Activated naive CD4-positive, alpha-beta T cell treated with anti-CD3 and anti-CD28 coated beads, Interleukin-2, amount 10 ng/mL, durations not matched to agents 7 days and 5 days (primary cell): ENCODE measurements at regions not wholly inside any gene's neighbourhood (a gene's known extent, or its start where the extent isn't known, plus 50 kb on each side); places are given as distances from the start of the nearest gene placed in this dataset.

Experiments used
- CTCF ChIA-PET: fragments of 350-600 bp; sonication (Branson Sonifier 250); formaldehyde crosslinking; loops from one replicate; lab custom pipeline; 2021; ENCODE audit warnings: antibody characterized with exemption; lab: Charles Lee
- DNase-seq: peaks from one replicate; pipeline ENCODE4 v3.0.0-alpha.2; 2020
- H3K27ac Mint-ChIP-seq: one replicate; pipeline ENCODE4 v1.8.0; 2021; ENCODE audit warnings: mild to moderate bottlenecking, moderate library complexity, mixed read lengths
- H3K27me3 Mint-ChIP-seq: one replicate; pipeline ENCODE4 v1.8.0; 2021; ENCODE audit warnings: mild to moderate bottlenecking, mixed read lengths
- H3K36me3 Mint-ChIP-seq: one replicate; pipeline ENCODE4 v1.8.0; 2021; ENCODE audit warnings: mixed read lengths
- H3K4me1 Mint-ChIP-seq: one replicate; pipeline ENCODE4 v1.8.0; 2021; ENCODE audit warnings: mixed read lengths
- H3K4me3 Mint-ChIP-seq: one replicate; pipeline ENCODE4 v1.8.0; 2021; ENCODE audit warnings: mild to moderate bottlenecking, moderate library complexity, mixed read lengths
- H3K9me3 Mint-ChIP-seq: one replicate; pipeline ENCODE4 v1.8.0; 2021; ENCODE audit warnings: mixed read lengths

DNA sequence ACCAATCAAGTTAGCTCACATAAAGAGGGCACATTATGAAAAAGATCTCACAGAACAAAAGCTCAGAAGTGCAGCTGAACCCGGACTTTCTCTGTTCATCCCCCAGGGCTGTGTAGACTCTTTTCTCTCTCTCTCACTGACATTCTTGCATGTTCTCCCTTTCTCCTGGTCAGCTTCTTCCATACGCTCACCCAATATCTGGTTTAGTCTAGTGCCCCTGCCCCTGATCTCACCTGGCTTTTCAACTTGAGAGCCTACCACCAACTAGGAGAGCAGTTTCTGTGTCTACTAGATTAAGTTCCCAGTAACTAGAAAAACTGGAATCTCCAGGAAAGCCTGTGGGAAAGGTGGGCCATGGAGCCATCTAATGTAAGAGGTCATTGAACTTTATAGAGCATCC lies 126.9 kb upstream of the GRIK3 start:
- Mint-ChIP-seq H3K27me3 (no peaks in the 10 kb centered on the region), H3K4me3 (no peak overlapping the region), H3K36me3 (no peaks in the 10 kb centered on the region), H3K4me1 (no peaks in the 10 kb centered on the region), H3K27ac (no peak overlapping the region), H3K9me3 (no peaks in the 10 kb centered on the region)
- DNase-seq = no peak
- CTCF ChIA-PET = no interaction called here

DNA sequence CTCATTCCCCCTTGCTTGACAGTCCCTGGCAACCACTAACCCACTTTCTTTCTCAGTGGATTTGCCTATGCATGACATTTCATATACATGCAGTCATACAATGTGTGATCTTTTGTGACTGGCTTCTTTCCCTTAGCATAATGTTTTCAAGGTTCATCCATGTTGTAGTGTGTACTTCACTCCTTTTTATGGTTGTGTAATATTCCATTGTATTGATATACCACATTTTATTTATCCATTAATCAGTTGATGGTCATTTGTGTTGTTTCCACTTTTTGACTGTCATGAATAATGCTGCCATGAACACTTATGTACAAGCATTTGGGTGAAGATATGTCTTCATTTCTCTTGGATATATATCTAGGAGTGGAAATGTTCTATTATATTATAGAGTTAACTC lies 127.7 kb upstream of the GRIK3 start:
- CTCF ChIA-PET = no interaction called here
- Mint-ChIP-seq H3K9me3 (no peaks in the 10 kb centered on the region), H3K27me3 (no peaks in the 10 kb centered on the region), H3K4me1 (no peaks in the 10 kb centered on the region), H3K4me3 (no peak overlapping the region), H3K27ac (no peak overlapping the region), H3K36me3 (no peaks in the 10 kb centered on the region)
- no peak for DNase-seq

DNA sequence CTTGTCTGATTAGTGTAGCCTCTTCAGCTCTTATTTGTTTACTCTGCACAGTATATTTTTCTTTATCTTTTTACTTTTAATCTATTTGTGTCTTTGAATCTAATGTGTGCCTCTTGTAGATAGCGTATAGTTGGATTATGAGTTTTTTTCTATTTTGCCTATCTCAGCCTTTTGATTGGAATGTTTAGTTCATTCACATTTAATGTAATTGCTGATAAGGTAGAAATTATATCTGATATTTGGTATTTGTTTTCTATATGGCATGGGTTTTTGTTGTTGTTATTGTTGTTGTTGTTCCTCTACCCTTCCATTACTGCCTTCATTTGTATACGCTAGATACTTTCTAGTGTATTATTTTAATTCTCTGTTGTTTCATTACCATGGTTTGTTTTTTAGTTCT lies 131.7 kb upstream of the GRIK3 start:
- CTCF ChIA-PET = no interaction called here
- Mint-ChIP-seq H3K27me3 (no peaks in the 10 kb centered on the region), H3K4me1 (no peaks in the 10 kb centered on the region), H3K27ac (no peak overlapping the region), H3K4me3 (no peak overlapping the region), H3K36me3 (no peaks in the 10 kb centered on the region), H3K9me3 (no peaks in the 10 kb centered on the region)
- DNase-seq = no peak

DNA sequence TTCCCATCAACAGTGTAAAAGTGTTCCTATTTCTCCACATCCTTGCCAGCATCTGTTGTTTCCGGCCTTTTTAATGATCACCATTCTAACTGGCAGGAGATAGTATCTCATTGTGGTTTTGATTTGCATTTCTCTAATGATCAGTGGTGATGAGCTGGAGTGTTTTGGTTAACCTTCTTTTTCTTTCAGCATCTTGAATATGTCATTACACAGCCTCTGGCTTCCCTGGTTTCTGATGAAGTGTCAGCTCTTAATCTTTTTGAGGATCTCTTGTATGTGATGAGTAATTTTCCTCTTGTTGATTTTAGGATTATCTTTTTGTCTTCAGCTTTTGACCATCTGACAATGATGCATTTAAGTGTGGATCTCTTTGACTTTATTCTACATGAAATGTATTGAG lies 133.2 kb upstream of the GRIK3 start:
- no peaks in the 10 kb centered on the region for H3K36me3 Mint-ChIP-seq
- CTCF ChIA-PET = no interaction called here
- no peaks in the 10 kb centered on the region for H3K4me1 Mint-ChIP-seq
- H3K27me3 Mint-ChIP-seq = no peaks in the 10 kb centered on the region
- DNase-seq = no peak
- H3K27ac Mint-ChIP-seq = no peak overlapping the region
- no peak overlapping the region for H3K4me3 Mint-ChIP-seq
- H3K9me3 Mint-ChIP-seq = no peaks in the 10 kb centered on the region

DNA sequence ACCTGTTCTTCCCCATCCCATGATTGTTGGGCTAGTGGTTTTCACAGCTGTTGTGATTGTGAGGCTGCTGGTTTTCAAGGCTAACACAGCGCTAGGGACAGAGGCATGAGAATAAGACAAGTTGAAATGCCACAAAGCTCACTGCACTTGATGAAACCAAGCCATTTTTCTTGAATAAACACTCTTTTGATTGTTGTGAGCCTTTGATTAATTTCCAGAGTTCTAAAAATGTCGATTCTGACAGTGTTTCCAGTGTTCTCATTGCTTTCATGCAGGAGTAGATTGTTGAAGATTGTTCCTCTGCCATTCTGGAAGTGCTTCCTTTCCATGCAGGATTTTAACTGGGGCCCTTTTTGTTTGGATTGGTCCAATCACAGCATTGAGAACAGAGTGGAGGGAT lies 134.9 kb upstream of the GRIK3 start:
- no peaks in the 10 kb centered on the region for H3K27me3 Mint-ChIP-seq
- no peak overlapping the region for H3K4me3 Mint-ChIP-seq
- H3K36me3 Mint-ChIP-seq = no peaks in the 10 kb centered on the region
- DNase-seq = no peak
- no peaks in the 10 kb centered on the region for H3K4me1 Mint-ChIP-seq
- no peaks in the 10 kb centered on the region for H3K9me3 Mint-ChIP-seq
- CTCF ChIA-PET = no interaction called here
- H3K27ac Mint-ChIP-seq = no peak overlapping the region

DNA sequence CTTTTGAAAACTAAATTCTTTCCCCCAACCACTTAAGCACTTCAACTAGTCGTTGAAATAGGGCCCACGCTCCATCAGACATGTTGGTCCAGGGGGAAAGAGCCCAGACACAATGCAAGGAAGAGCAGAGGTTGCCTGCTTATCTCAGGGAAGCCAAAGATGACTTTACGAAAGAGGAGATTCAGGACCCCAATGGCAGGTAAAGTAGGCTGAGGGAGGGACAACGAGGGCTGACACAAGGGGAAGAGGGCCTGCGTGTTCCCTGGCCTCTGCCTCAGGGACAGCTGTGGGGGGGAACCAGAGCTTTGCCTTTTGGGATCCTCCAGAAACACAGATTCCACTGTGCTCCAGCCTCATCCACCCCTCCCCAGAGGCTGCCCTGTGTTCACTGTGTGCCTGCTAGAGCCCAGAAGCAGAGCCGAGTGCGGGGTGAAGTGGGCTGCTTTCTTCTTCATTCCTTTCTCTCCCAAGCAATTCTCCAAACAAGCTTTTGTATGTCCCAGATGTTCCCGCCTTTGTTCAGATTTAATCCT lies 135.5 kb upstream of the GRIK3 start:
- H3K9me3 Mint-ChIP-seq = no peaks in the 10 kb centered on the region
- no peak overlapping the region for H3K4me3 Mint-ChIP-seq

DNA sequence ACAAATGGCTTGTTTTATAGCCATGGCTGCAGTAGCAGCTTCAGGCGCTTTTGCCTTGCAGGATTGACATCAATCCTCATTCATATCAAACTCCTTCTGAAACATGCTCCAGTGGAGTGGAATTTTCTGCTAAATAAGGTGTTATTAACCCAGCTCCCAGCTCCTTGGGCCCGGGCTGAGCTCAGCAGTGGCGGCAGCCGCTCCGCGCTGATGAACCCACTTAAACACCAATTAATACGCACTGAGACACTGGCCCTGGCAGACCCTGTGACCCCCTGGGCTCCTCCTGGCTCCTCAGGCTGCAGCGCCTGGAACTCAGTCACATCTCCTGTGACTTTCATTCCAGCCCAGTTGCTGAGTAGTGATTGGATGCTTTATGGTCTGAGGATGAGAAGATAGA lies 137.4 kb upstream of the GRIK3 start:
- H3K4me3 Mint-ChIP-seq = no peak overlapping the region
- H3K27me3 Mint-ChIP-seq = peaks cover 5% of the 10 kb centered on the region
- no peaks in the 10 kb centered on the region for H3K4me1 Mint-ChIP-seq
- DNase-seq = no peak
- no peaks in the 10 kb centered on the region for H3K36me3 Mint-ChIP-seq
- no peaks in the 10 kb centered on the region for H3K9me3 Mint-ChIP-seq
- H3K27ac Mint-ChIP-seq = no peak overlapping the region
- CTCF ChIA-PET = no interaction called here

More for the DNA sequence above, 135.5 kb upstream of the GRIK3 start:
- H3K36me3 Mint-ChIP-seq = no peaks in the 10 kb centered on the region
- CTCF ChIA-PET = no interaction called here
- H3K4me1 Mint-ChIP-seq = no peaks in the 10 kb centered on the region
- H3K27ac Mint-ChIP-seq = no peak overlapping the region
- no peaks in the 10 kb centered on the region for H3K27me3 Mint-ChIP-seq
- DNase-seq = no peak

DNA sequence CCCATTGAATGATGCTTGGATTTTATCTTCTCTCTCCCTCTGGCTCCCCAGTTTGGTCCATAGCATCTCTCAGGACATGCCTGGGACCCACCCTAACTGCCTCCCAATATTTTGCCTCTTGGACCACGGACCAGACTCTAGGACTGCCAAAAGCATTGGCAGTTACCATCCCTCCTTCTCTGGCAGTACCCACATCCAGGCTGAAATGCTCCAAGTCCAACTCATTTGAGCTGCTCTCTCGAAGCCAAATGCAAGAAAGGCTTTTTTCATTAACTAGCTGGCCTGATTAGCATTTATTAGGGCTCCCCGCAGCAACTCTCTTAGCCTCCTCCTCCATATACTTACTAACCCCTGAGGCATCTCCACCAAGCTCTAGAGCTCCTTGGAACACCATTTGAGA lies 140.0 kb upstream of the GRIK3 start:
- Mint-ChIP-seq H3K9me3 (no peaks in the 10 kb centered on the region), H3K27ac (no peak overlapping the region), H3K36me3 (no peaks in the 10 kb centered on the region), H3K4me3 (no peak overlapping the region), H3K4me1 (no peaks in the 10 kb centered on the region), H3K27me3 (peaks cover 5% of the 10 kb centered on the region)
- DNase-seq = no peak
- CTCF ChIA-PET = no interaction called here

DNA sequence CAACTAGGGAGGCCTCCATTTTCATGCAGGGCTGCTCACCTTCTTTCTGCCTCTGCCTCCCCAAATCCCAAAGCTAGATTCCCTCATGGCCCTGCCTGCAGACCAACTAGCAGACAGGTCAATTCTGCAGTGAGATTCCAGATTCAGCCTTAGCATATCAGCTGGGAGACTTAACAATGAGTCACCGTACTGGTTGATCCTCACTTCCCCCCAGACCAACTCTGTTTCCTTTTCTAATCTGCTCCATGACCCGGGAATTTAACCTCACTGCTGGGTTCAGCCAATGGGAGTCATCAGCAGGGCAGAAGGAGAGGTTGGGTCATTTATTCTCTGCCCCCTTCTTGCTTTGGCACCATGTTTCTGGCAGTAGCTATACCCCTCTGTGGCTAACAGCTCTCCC lies 140.6 kb upstream of the GRIK3 start:
- Mint-ChIP-seq H3K27me3 (peaks cover 5% of the 10 kb centered on the region), H3K9me3 (no peaks in the 10 kb centered on the region), H3K4me3 (no peak overlapping the region), H3K4me1 (no peaks in the 10 kb centered on the region), H3K36me3 (no peaks in the 10 kb centered on the region), H3K27ac (no peak overlapping the region)
- no peak for DNase-seq
- CTCF ChIA-PET = no interaction called here

DNA sequence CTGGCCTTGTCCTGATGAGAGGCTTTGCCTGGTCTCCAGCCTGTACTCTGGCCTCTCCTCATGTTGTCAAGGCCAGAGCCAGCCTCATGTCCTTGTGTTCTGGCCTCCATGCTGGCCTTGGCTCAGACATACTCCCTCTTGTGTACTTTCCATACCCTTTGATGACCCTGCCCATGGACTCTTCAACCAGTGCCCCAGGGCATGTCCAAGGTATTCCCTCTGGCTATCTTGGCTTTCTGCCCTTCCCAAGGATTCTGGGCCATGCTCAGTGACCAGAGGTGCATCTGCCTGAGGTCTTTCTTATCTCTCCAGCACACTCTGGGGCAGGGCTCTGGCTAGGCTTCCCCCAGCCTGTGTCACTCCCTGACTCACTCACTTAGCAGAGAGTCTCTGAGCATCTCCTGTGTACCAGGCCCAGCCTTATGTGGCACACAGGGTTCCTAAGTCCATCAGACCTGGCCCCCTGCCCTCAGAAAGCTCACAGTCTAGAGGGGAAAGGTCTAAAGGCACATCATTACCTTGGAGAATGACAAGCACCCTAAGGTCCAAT lies 141.4 kb upstream of the GRIK3 start:
- Mint-ChIP-seq H3K27ac (no peak overlapping the region), H3K4me1 (no peaks in the 10 kb centered on the region), H3K4me3 (no peak overlapping the region), H3K9me3 (no peaks in the 10 kb centered on the region), H3K27me3 (peaks cover 5% of the 10 kb centered on the region), H3K36me3 (no peaks in the 10 kb centered on the region)
- CTCF ChIA-PET = no interaction called here
- DNase-seq = no peak

DNA sequence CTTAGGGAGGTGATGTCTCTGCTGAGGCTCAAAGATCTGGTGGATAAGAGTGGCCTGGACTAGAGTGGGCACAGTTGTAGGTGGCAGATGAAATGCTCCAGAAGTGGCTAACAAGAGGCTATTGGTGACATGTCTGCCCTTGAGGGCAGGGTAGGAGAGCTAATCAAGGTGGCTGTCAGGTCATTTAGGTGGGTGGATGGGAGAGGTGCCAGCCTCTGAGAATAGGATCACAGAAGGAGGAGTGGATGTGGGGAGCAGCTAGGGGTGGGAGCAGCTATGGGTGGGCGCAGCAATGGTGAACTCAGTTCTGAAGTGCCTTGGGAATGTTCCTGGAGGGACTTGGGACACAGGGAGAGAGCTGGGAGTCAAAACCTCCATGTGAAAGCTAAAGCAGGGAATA lies 142.0 kb upstream of the GRIK3 start:
- Mint-ChIP-seq H3K27me3 (peaks cover 7% of the 10 kb centered on the region), H3K9me3 (no peaks in the 10 kb centered on the region), H3K4me1 (no peaks in the 10 kb centered on the region), H3K36me3 (no peaks in the 10 kb centered on the region), H3K27ac (no peak overlapping the region), H3K4me3 (no peak overlapping the region)
- DNase-seq = no peak
- CTCF ChIA-PET = interaction anchor here (1.4 kb wide), 2 partner anchors 258 to 659 kb away, joined by 3 to 4 read pairs; no protein-coding TSS in a partner anchor

DNA sequence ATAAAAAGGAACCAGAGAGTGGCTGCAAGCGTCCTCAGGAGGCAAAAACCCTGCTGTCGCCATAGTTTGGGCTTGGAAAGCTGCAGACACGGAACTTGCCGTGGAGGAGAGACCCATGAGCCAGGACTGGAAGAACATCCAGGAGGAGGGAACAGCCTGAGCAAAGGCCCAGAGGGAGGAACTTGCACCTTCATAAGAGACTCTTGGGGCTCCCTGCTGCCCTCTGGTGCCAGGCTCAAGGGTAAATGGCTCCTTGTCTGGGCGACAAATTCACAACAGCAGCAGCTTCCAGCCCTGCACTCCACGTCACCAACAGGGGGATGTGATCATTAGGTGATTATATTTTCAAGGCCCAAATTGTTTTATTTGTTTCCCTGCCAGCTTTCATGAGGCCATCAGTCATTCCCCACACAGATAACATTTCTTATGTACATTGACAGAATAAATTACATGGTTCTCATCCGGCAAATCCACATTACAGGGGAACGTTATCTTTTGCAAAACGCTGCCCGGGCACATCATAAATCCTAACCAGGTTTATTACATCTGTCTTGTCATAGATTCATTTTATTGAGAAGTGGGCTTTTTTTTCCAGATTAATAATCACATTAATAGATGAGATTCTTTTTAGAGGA lies 143.0 kb upstream of the GRIK3 start:
- peaks cover 16% of the 10 kb centered on the region for H3K27me3 Mint-ChIP-seq
- H3K9me3 Mint-ChIP-seq = no peaks in the 10 kb centered on the region
- no peak overlapping the region for H3K4me3 Mint-ChIP-seq
- DNase-seq = peak; percentile 49
- H3K4me1 Mint-ChIP-seq = no peaks in the 10 kb centered on the region
- CTCF ChIA-PET = interaction anchor here (1.4 kb wide), 2 partner anchors 257 to 661 kb away, joined by 3 to 4 read pairs; no protein-coding TSS in a partner anchor
- no peak overlapping the region for H3K27ac Mint-ChIP-seq
- no peaks in the 10 kb centered on the region for H3K36me3 Mint-ChIP-seq

DNA sequence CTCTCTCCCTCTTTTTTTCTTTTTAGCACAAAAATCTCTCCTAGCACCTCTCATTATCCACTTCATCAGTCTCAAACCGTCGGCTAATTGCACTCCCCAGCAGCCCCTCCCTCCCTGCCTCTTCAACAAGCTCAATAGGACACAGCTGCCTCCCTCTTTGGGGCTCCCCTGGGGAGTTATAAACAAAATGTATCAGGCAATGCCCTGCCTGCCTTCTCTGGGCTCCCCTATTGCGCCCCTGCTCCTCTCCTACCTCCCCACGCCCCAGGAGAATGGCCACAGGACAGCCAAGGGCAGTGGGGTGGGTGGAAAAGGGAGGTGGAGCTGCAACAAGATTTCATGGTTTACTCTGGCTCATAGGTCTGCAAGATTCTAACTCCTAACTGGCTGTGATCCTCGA lies 147.1 kb upstream of the GRIK3 start:
- CTCF ChIA-PET = no interaction called here
- H3K9me3 Mint-ChIP-seq = peaks cover 1% of the 10 kb centered on the region
- DNase-seq = no peak
- H3K4me1 Mint-ChIP-seq = no peaks in the 10 kb centered on the region
- no peak overlapping the region for H3K27ac Mint-ChIP-seq
- H3K36me3 Mint-ChIP-seq = no peaks in the 10 kb centered on the region
- no peak overlapping the region for H3K4me3 Mint-ChIP-seq
- H3K27me3 Mint-ChIP-seq = peaks cover 10% of the 10 kb centered on the region

DNA sequence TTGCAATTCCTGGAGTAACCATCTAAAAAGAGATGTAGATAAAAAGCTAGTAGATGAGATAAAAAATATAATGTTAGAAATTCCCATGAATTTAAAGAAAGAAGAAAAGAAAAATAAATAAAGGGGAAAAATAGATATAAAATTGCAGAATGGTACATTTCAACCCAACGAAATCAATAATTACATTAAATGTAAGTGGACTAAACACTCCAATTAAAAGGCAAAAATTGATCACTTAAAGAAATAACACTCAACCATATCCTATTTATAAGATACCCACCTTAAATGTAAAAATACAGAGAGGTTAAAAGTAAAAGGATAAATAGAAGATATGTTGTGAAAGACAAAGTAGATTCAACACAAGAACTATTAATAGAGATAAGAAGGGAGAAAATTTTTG lies 150.5 kb upstream of the GRIK3 start:
- CTCF ChIA-PET = interaction anchor here (1.0 kb wide), 1 partner anchor 73 kb away, joined by 3 read pairs; no protein-coding TSS in a partner anchor
- H3K27ac Mint-ChIP-seq = no peak overlapping the region
- DNase-seq = no peak
- no peaks in the 10 kb centered on the region for H3K4me1 Mint-ChIP-seq
- no peaks in the 10 kb centered on the region for H3K36me3 Mint-ChIP-seq
- H3K27me3 Mint-ChIP-seq = peaks cover 19% of the 10 kb centered on the region
- no peak overlapping the region for H3K4me3 Mint-ChIP-seq
- peaks cover 1% of the 10 kb centered on the region for H3K9me3 Mint-ChIP-seq

DNA sequence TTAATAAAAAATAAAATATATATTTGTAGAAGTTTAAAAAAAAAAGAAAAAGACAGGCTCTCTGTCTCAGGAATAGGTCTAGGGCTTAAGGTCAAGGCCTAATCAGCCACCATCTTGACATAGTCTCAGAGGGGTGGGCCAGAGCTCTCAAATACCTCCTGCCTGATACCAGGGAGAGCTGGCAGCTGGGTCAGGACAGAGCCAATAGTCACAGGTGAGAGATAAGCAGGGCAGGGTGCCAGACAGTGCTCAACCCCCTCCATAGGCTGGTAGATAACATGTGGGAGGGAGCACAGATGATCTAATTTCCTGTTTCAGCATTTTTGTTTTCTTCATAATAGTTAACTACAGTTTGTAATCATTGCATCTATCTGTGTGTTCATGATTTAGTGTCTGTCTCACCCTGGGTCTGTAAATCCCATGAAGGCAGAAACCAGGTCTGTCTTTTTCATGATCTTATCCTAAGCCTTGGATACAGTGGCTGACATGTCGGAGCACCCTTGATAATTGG lies 152.0 kb upstream of the GRIK3 start:
- Mint-ChIP-seq H3K4me3 (no peak overlapping the region), H3K27ac (no peak overlapping the region), H3K4me1 (no peaks in the 10 kb centered on the region), H3K27me3 (peaks cover 25% of the 10 kb centered on the region), H3K36me3 (no peaks in the 10 kb centered on the region), H3K9me3 (peaks cover 1% of the 10 kb centered on the region)
- CTCF ChIA-PET = no interaction called here
- no peak for DNase-seq
